Amniotic stem cell (primary cell): ENCODE measurements at regions not wholly inside any gene's neighbourhood (a gene's known extent, or its start where the extent isn't known, plus 50 kb on each side); places are given as distances from the start of the nearest gene placed in this dataset.

ENCODE experiments used
- DNase-seq: peaks from one replicate; lab custom pipeline; 2025; lab: John Stamatoyannopoulos, UW

GRCh38 chr11:70824605-70825245, 426.4 kb downstream of the CTTN start:
- no peak for DNase-seq

- no peak for DNase-seq
Measured at GRCh38 chr11:70825893-70826540, 426.4 kb downstream of the SHANK2 start.

- no peak for DNase-seq
Measured at GRCh38 chr11:70826541-70827335, 425.6 kb downstream of the SHANK2 start.

- no peak for DNase-seq
Measured at GRCh38 chr11:70828593-70829082, 423.7 kb downstream of the SHANK2 start.

- DNase-seq: no peak
Measured at GRCh38 chr11:70829134-70829885, 423.1 kb downstream of the SHANK2 start.

- no peak for DNase-seq
Measured at GRCh38 chr11:70829886-70830272, 422.5 kb downstream of the SHANK2 start.

- no peak for DNase-seq
Measured at GRCh38 chr11:70833011-70833410, 419.4 kb downstream of the SHANK2 start.

- DNase-seq: no peak
Measured at GRCh38 chr11:70833554-70833953, 418.8 kb downstream of the SHANK2 start.

GRCh38 chr11:70834277-70834940, 418.0 kb downstream of the SHANK2 start:
- DNase-seq: no peak

- DNase-seq: no peak
Measured at GRCh38 chr11:70834984-70835560, 417.3 kb downstream of the SHANK2 start.

GRCh38 chr11:70836071-70836470, 416.3 kb downstream of the SHANK2 start:
- DNase-seq: no peak

GRCh38 chr11:70838198-70838597, 414.2 kb downstream of the SHANK2 start:
- DNase-seq: no peak

- no peak for DNase-seq
Measured at GRCh38 chr11:70839851-70840250, 412.5 kb downstream of the SHANK2 start.

- no peak for DNase-seq
Measured at GRCh38 chr11:70841264-70841663, 411.1 kb downstream of the SHANK2 start.

- no peak for DNase-seq
Measured at GRCh38 chr11:70842256-70842655, 410.1 kb downstream of the SHANK2 start.

GRCh38 chr11:70842701-70843100, 409.7 kb downstream of the SHANK2 start:
- no peak for DNase-seq

- DNase-seq: no peak
Measured at GRCh38 chr11:70843906-70844305, 408.5 kb downstream of the SHANK2 start.

- no peak for DNase-seq
Measured at GRCh38 chr11:70844387-70844786, 408.0 kb downstream of the SHANK2 start.

GRCh38 chr11:70845591-70846041, 406.8 kb downstream of the SHANK2 start:
- DNase-seq: no peak

GRCh38 chr11:70846781-70847655, 405.4 kb downstream of the SHANK2 start:
- DNase-seq: no peak
